ENCODE measurements at regions not wholly inside any gene's neighbourhood (a gene's known extent, or its start where the extent isn't known, plus 50 kb on each side); places are given as distances from the start of the nearest gene placed in this dataset.

DNA sequence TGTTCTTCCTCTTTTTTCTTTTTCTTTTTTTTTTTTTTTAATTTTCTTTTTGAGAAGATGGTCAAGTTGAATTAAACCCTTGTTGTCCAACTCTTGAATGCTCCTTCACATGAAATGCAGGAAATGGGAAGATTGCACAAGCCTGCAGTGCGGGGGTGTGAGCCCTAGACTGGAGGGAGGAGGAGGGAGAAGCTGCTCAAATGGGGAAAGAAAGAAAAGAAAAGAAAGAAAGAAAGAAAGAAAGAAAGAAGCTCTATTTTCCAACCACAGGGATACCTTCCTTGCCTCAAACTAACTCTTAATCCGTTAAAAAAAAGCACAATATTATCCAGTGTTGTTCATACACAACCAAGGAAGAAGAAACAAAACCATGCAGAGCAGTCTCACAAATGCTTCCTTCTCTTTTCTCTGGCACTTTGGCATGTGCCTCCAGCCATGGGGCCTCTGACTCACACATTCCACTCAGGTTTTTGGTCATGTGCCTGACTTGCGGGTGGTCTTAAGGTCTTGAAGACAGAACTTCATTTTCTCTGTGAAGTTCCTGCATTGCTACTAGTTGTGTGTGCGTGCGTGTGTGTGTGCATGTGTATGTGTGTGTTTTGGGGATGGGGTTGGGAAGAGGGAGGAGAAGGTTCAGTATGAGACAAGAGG is 276.1 kb downstream of the RPS6KC1 start:
- TF ChIP-seq POLR2A (IDR thresholded peaks at IDR 0.05; ENCODE audit: low read depth, low read length) (no peak), SMC3 (IDR thresholded peaks at IDR 0.05; ENCODE audit: low read depth, low read length) (no peak), ELK1 (IDR thresholded peaks at IDR 0.05; ENCODE audit: borderline replicate concordance, low read depth, low read length) (no peak), BHLHE40 (IDR thresholded peaks at IDR 0.05; ENCODE audit: low read depth, low read length) (peak; percentile 94), CEBPB (IDR thresholded peaks at IDR 0.05; ENCODE audit: low read depth, low read length) (peak; percentile 93), MXI1 (IDR thresholded peaks at IDR 0.05; ENCODE audit: borderline replicate concordance, low read depth, low read length) (0 out of 2 replicates have a peak, but pooled peaks have one; percentile 28), MAFK (IDR thresholded peaks at IDR 0.05; ENCODE audit: low read depth, low read length) (no peak), RCOR1 (IDR thresholded peaks at IDR 0.05; ENCODE audit: insufficient replicate concordance, low read length) (no peak), MAZ (IDR thresholded peaks at IDR 0.05; ENCODE audit: borderline replicate concordance, low read depth, low read length) (peak; percentile 16; the same call in 1 of the 2 replicates)
- TF ChIP-seq, protein P1, sequence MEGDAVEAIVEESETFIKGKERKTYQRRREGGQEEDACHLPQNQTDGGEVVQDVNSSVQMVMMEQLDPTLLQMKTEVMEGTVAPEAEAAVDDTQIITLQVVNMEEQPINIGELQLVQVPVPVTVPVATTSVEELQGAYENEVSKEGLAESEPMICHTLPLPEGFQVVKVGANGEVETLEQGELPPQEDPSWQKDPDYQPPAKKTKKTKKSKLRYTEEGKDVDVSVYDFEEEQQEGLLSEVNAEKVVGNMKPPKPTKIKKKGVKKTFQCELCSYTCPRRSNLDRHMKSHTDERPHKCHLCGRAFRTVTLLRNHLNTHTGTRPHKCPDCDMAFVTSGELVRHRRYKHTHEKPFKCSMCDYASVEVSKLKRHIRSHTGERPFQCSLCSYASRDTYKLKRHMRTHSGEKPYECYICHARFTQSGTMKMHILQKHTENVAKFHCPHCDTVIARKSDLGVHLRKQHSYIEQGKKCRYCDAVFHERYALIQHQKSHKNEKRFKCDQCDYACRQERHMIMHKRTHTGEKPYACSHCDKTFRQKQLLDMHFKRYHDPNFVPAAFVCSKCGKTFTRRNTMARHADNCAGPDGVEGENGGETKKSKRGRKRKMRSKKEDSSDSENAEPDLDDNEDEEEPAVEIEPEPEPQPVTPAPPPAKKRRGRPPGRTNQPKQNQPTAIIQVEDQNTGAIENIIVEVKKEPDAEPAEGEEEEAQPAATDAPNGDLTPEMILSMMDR (conservative IDR thresholded peaks at IDR 0.05; ENCODE audit: low read depth, low read length), result no peak

Data from IMR-90 (cell line).